H1 (cell line): ENCODE measurements at regions not wholly inside any gene's neighbourhood (a gene's known extent, or its start where the extent isn't known, plus 50 kb on each side); places are given as distances from the start of the nearest gene placed in this dataset.

Experiments
- CTCF ChIA-PET: fragments of 300-600 bp; sonication (Branson Sonifier 250); formaldehyde crosslinking; loops from one replicate; lab custom pipeline; 2021; ENCODE audit not compliant: partially characterized antibody; lab: Charles Lee
- POLR2A ChIA-PET: fragments of 300-600 bp; sonication (Branson Sonifier 250); formaldehyde crosslinking; loops from one replicate; lab custom pipeline; 2021; ENCODE audit warnings: inconsistent platforms; ENCODE audit not compliant: partially characterized antibody; lab: Charles Lee
- DNase-seq, 2 experiments: peaks; one replicate each; pipeline versions ENCODE4 v3.0.0 to v3.0.0-alpha.2; 2010 to 2022; ENCODE audit warnings: low spot score in 2 of 2, low read depth in 1 of 2, mixed read lengths in 1 of 2
- FAIRE-seq: peaks from 2 replicates; lab custom pipeline; 2011; peaks lifted over from hg19 to GRCh38; lab: Jason Lieb, UNC
- H2AFZ ChIP-seq: 2 replicates; pipeline ENCODE4 v1.8.1; 2012; ENCODE audit warnings: low read length, inconsistent platforms
- H2AK5ac ChIP-seq: 2 replicates; pipeline ENCODE4 v1.6.1; 2013; ENCODE audit warnings: low read depth, low read length
- H2BK120ac ChIP-seq: replicated peaks from 2 replicates; pipeline ENCODE3; 2013; ENCODE audit warnings: low read depth, low read length, inconsistent platforms
- H2BK12ac ChIP-seq: 2 replicates; pipeline ENCODE4 v1.6.1; 2013; ENCODE audit warnings: low read depth, low read length
- H2BK15ac ChIP-seq: 2 replicates; pipeline ENCODE4 v1.6.1; 2013; ENCODE audit warnings: low read length
- H2BK20ac ChIP-seq: 2 replicates; pipeline ENCODE4 v1.6.1; 2013; ENCODE audit warnings: low read length
- H2BK5ac ChIP-seq: 2 replicates; pipeline ENCODE4 v1.6.1; 2013; ENCODE audit warnings: low read depth, low read length
- H3K14ac ChIP-seq: 2 replicates; pipeline ENCODE4 v1.6.1; 2013; ENCODE audit warnings: inconsistent platforms; ENCODE audit not compliant: insufficient read length
- H3K18ac ChIP-seq: 2 replicates; pipeline ENCODE4 v1.6.1; 2013; ENCODE audit warnings: low read length; ENCODE audit errors: extremely low read depth
- H3K23ac ChIP-seq: 2 replicates; pipeline ENCODE4 v1.6.1; 2013; ENCODE audit warnings: inconsistent platforms; ENCODE audit not compliant: insufficient read length
- H3K23me2 ChIP-seq: 2 replicates; pipeline ENCODE4 v1.6.1; 2013; ENCODE audit warnings: low read depth, low read length
- H3K27ac ChIP-seq: 2 replicates; pipeline ENCODE4 v1.6.1; 2011; ENCODE audit warnings: low read depth, low read length, inconsistent platforms
- H3K27me3 ChIP-seq, 4 experiments: replicated peaks in 1 of 4; 1 replicate in 1 of 4; 2 replicates in 3 of 4; pipeline versions ENCODE4 v1.6.1 to v1.8.1; 2011 to 2013; ENCODE audit warnings: low read length in 3 of 4, mild to moderate bottlenecking in 3 of 4, inconsistent platforms in 2 of 4, mixed read lengths in 2 of 4, moderate library complexity in 1 of 4; ENCODE audit not compliant: control insufficient read depth in 3 of 4, insufficient read depth in 3 of 4; ENCODE audit errors: extremely low read depth in 1 of 4
- H3K36me3 ChIP-seq, 4 experiments: 2 replicates each; pipeline versions ENCODE4 v1.6.1 to v1.8.1; 2011 to 2013; ENCODE audit warnings: mild to moderate bottlenecking in 4 of 4, low read length in 3 of 4, moderate library complexity in 2 of 4, control low read depth in 1 of 4, inconsistent platforms in 1 of 4; ENCODE audit not compliant: insufficient read depth in 4 of 4, control insufficient read depth in 2 of 4
- H3K4ac ChIP-seq: replicated peaks from 2 replicates; pipeline ENCODE3; 2013; ENCODE audit warnings: low read length, low read depth, mixed read lengths, inconsistent platforms; ENCODE audit not compliant: insufficient read length
- H3K4me1 ChIP-seq, 4 experiments: replicated peaks in 1 of 4; 1 replicate in 1 of 4; 2 replicates in 3 of 4; pipeline versions ENCODE4 v1.6.1 to v1.8.1; 2011 to 2013; ENCODE audit warnings: low read length in 3 of 4, inconsistent platforms in 2 of 4, mixed read lengths in 1 of 4; ENCODE audit not compliant: insufficient read depth in 4 of 4, control insufficient read depth in 3 of 4
- H3K4me2 ChIP-seq, 2 experiments: 2 replicates each; pipeline versions ENCODE4 v1.6.1 to v1.8.1; 2011 to 2013; ENCODE audit warnings: low read depth in 2 of 2, low read length in 2 of 2, control low read depth in 1 of 2, inconsistent platforms in 1 of 2, mild to moderate bottlenecking in 1 of 2; ENCODE audit not compliant: insufficient read depth in 1 of 2
- H3K4me3 ChIP-seq, 4 experiments: fragments of 200-600, 300-600 bp in 1 of 4; sonication (generic), shearing (Covaris generic), sonication (Bioruptor Twin) in 1 of 4; 2 replicates each; pipeline versions ENCODE4 v1.5.1 to v1.8.1; 2011 to 2016; ENCODE audit warnings: low read length in 4 of 4, low read depth in 3 of 4, control low read depth in 2 of 4, inconsistent platforms in 2 of 4, mild to moderate bottlenecking in 2 of 4, mixed read lengths in 1 of 4, moderate library complexity in 1 of 4; ENCODE audit not compliant: insufficient read depth in 2 of 4; ENCODE audit errors: extremely low read depth in 1 of 4
- H3K56ac ChIP-seq: replicated peaks from 2 replicates; pipeline ENCODE3; 2013; ENCODE audit warnings: low read depth, mild to moderate bottlenecking, mixed read lengths, low read length, inconsistent platforms; ENCODE audit not compliant: insufficient read length
- H3K79me1 ChIP-seq: 2 replicates; pipeline ENCODE4 v1.6.1; 2013; ENCODE audit warnings: low read depth, low read length, control low read depth
- H3K79me2 ChIP-seq, 2 experiments: 2 replicates each; pipeline versions ENCODE4 v1.6.1 to v1.8.1; 2012 to 2013; ENCODE audit warnings: low read length in 2 of 2, mild to moderate bottlenecking in 2 of 2, inconsistent platforms in 1 of 2; ENCODE audit not compliant: insufficient read depth in 2 of 2, control insufficient read depth in 1 of 2
- H3K9ac ChIP-seq, 4 experiments: replicated peaks in 1 of 4; 1 replicate in 1 of 4; 2 replicates in 3 of 4; pipeline versions ENCODE4 v1.6.1 to v1.8.1; 2011 to 2013; ENCODE audit warnings: low read depth in 3 of 4, low read length in 3 of 4, control low read depth in 2 of 4, mild to moderate bottlenecking in 2 of 4, moderate library complexity in 2 of 4, inconsistent platforms in 1 of 4; ENCODE audit errors: extremely low read depth in 1 of 4
- H3K9me3 ChIP-seq, 2 experiments: 2 replicates each; pipeline versions ENCODE4 v1.6.1 to v1.8.1; 2012 to 2013; ENCODE audit warnings: mild to moderate bottlenecking in 2 of 2, moderate library complexity in 2 of 2, control low read depth in 1 of 2, inconsistent platforms in 1 of 2, low read depth in 1 of 2, low read length in 1 of 2, mixed read lengths in 1 of 2; ENCODE audit not compliant: insufficient read depth in 2 of 2
- H4K20me1 ChIP-seq, 2 experiments: replicated peaks in 1 of 2; 2 replicates each; pipeline versions ENCODE3 to v1.8.1; 2011 to 2013; ENCODE audit warnings: inconsistent platforms in 2 of 2, low read length in 2 of 2, mild to moderate bottlenecking in 1 of 2; ENCODE audit not compliant: insufficient read depth in 2 of 2, control insufficient read depth in 1 of 2
- H4K5ac ChIP-seq: 2 replicates; pipeline ENCODE4 v1.6.1; 2013; ENCODE audit warnings: low read length, low read depth, mixed read lengths, inconsistent platforms; ENCODE audit not compliant: insufficient read length
- H4K8ac ChIP-seq: 2 replicates; pipeline ENCODE4 v1.8.0; 2013; ENCODE audit warnings: mild to moderate bottlenecking, moderate library complexity, low read length, inconsistent platforms; ENCODE audit not compliant: insufficient read depth; ENCODE audit errors: extremely low read depth
- H4K91ac ChIP-seq: replicated peaks from 2 replicates; pipeline ENCODE3; 2013; ENCODE audit warnings: low read length, mixed read lengths, inconsistent platforms; ENCODE audit not compliant: insufficient read length
- CHD7 ChIP-seq: fragments of 300-600 bp; sonication (generic); IDR thresholded peaks from 2 replicates; pipeline ENCODE4 v1.7.1; 2012; ENCODE audit warnings: low read length, moderate library complexity, mild to moderate bottlenecking, inconsistent platforms; ENCODE audit not compliant: insufficient replicate concordance
- WGBS, 2 experiments: shearing (Covaris generic) in 1 of 2; methylation state at CpG; one replicate each; pipeline versions ENCODE4 v1.1.6 to v1.1.7; 2013 to 2015; ENCODE audit warnings: low lambda C conversion rate in 2 of 2, mixed read lengths in 2 of 2, inconsistent platforms in 1 of 2, low coverage in 1 of 2, missing lambda C conversion rate in 1 of 2; ENCODE audit not compliant: insufficient replicate concordance in 2 of 2, insufficient coverage in 1 of 2, insufficient read length in 1 of 2; ENCODE audit errors: extremely low coverage in 1 of 2, missing lambda C conversion rate in 1 of 2; 5-methylcytosine and 5-hydroxymethylcytosine counted together

- Histone ChIP-seq H2BK5ac (no peak overlapping the region), H3K79me1 (no peaks in the 10 kb centered on the region), H3K14ac (no peak overlapping the region), H3K4me3 (no peak overlapping the region), H3K9ac (no peak overlapping the region), H3K23me2 (no peaks in the 10 kb centered on the region), H3K56ac (no peak overlapping the region), H3K23ac (no peak overlapping the region), H3K79me2 (no peaks in the 10 kb centered on the region), H2BK12ac (no peak overlapping the region), H3K36me3 (no peaks in the 10 kb centered on the region), H2BK15ac (no peak overlapping the region), H2AFZ (no peak overlapping the region), H3K27me3 (no peaks in the 10 kb centered on the region), H2BK120ac (no peak overlapping the region), H3K9me3 (no peaks in the 10 kb centered on the region), H4K8ac (no peak overlapping the region), H3K27ac (no peak overlapping the region), H3K4me1 (no peaks in the 10 kb centered on the region), H3K4ac (no peak overlapping the region), H3K18ac (no peak overlapping the region), H4K20me1 (no peaks in the 10 kb centered on the region), H4K91ac (no peak overlapping the region), H2AK5ac (no peak overlapping the region), H4K5ac (no peak overlapping the region), H3K4me2 (no peak overlapping the region), H2BK20ac (no peak overlapping the region)
- POLR2A ChIA-PET: no interaction called here
- 0% methylated on average over 1 of the region's 1 CpG; no CpG with 5 or more reads in 1 of the 2 experiments for WGBS, 2 experiments
- CTCF ChIA-PET: no interaction called here
- FAIRE-seq (no peak), DNase-seq (no peak)
- TF ChIP-seq CHD7: no peak
These were observed 109.0 kb upstream of the SLC16A7 start for GRCh38 chr12:59486827-59487226.
